NOMO-1 treated with DMSO at 0.1 percent for 48 hours (cell line): ENCODE measurements at regions not wholly inside any gene's neighbourhood (a gene's known extent, or its start where the extent isn't known, plus 50 kb on each side); places are given as distances from the start of the nearest gene placed in this dataset.

Source experiments
- DNase-seq: peaks from one replicate; lab custom pipeline; 2025; ENCODE audit not compliant: unreplicated experiment; lab: John Stamatoyannopoulos, UW

- peak; percentile 4 for DNase-seq
Observed at GRCh38 chr2:76330865-76331264, 620.1 kb upstream of the GCFC2 start.

- DNase-seq, result no peak
Observed at GRCh38 chr2:76326636-76327035, 615.9 kb upstream of the GCFC2 start.

GRCh38 chr2:76323381-76323780 lies 612.7 kb upstream of the GCFC2 start:
- no peak for DNase-seq

- DNase-seq, result no peak
Observed at GRCh38 chr2:76320716-76321115, 610.0 kb upstream of the GCFC2 start.

GRCh38 chr2:76318848-76319360 lies 608.2 kb upstream of the GCFC2 start:
- no peak for DNase-seq

GRCh38 chr2:76316691-76317090 lies 606.0 kb upstream of the GCFC2 start:
- no peak for DNase-seq

GRCh38 chr2:76314271-76315020 lies 603.7 kb upstream of the GCFC2 start:
- no peak for DNase-seq

GRCh38 chr2:76312236-76312635 lies 601.5 kb upstream of the GCFC2 start:
- DNase-seq, result no peak

GRCh38 chr2:76311728-76312127 lies 601.0 kb upstream of the GCFC2 start:
- DNase-seq, result no peak

GRCh38 chr2:76310894-76311633 lies 600.3 kb upstream of the GCFC2 start:
- DNase-seq, result no peak

- no peak for DNase-seq
Observed at GRCh38 chr2:76307495-76307894, 596.8 kb upstream of the GCFC2 start.

GRCh38 chr2:76298041-76298440 lies 587.3 kb upstream of the GCFC2 start:
- no peak for DNase-seq

GRCh38 chr2:76296438-76296837 lies 585.7 kb upstream of the GCFC2 start:
- no peak for DNase-seq

GRCh38 chr2:76295762-76296161 lies 585.0 kb upstream of the GCFC2 start:
- no peak for DNase-seq

GRCh38 chr2:76288598-76288997 lies 577.9 kb upstream of the GCFC2 start:
- no peak for DNase-seq

GRCh38 chr2:76288146-76288545 lies 577.4 kb upstream of the GCFC2 start:
- no peak for DNase-seq

GRCh38 chr2:76283350-76283749 lies 572.6 kb upstream of the GCFC2 start:
- DNase-seq, result no peak

GRCh38 chr2:76281156-76281841 lies 570.6 kb upstream of the GCFC2 start:
- no peak for DNase-seq

GRCh38 chr2:76280686-76281085 lies 570.0 kb upstream of the GCFC2 start:
- no peak for DNase-seq

- no peak for DNase-seq
Observed at GRCh38 chr2:76279142-76279541, 568.4 kb upstream of the GCFC2 start.

- DNase-seq, result no peak
Observed at GRCh38 chr2:76275788-76276187, 565.1 kb upstream of the GCFC2 start.

GRCh38 chr2:76274676-76275075 lies 564.0 kb upstream of the GCFC2 start:
- no peak for DNase-seq
